ENCODE measurements at regions not wholly inside any gene's neighbourhood (a gene's known extent, or its start where the extent isn't known, plus 50 kb on each side); places are given as distances from the start of the nearest gene placed in this dataset.
A peak's percentile ranks its signal among the peaks of the same experiment; 100 is the strongest.
"Not testable (repeated sequence)": the region's sequence is repeated elsewhere in the genome, so short reads cannot be mapped to it uniquely, and the experiment has no call there.

GRCh38 chrY:26638063-26638462, 1016.1 kb downstream of the CDY1 start:
- ATAC-seq (ENCODE audit: low read depth), result no peak

GRCh38 chrY:26645856-26646255, 1023.9 kb downstream of the CDY1 start:
- not testable (repeated sequence) for H3K27ac ChIP-seq (ENCODE audit: poor library complexity, severe bottlenecking); H3K4me1 ChIP-seq (ENCODE audit: insufficient read depth, poor library complexity, severe bottlenecking); H3K36me3 ChIP-seq (ENCODE audit: low read depth)

More at GRCh38 chrY:26638063-26638462, 1016.1 kb downstream of the CDY1 start:
- H3K36me3 ChIP-seq (ENCODE audit: low read depth), result no peaks in the 10 kb centered on the region
- H3K27me3 ChIP-seq (ENCODE audit: insufficient read depth, poor library complexity, severe bottlenecking), result no peaks in the 10 kb centered on the region
- no peak overlapping the region for H3K27ac ChIP-seq (ENCODE audit: poor library complexity, severe bottlenecking)
- TF ChIP-seq CTCF (IDR thresholded peaks at IDR 0.05; ENCODE audit: poor library complexity, severe bottlenecking), result no peak
- H3K9me3 ChIP-seq (ENCODE audit: severe bottlenecking), result no peaks in the 10 kb centered on the region
- H3K4me1 ChIP-seq (ENCODE audit: insufficient read depth, poor library complexity, severe bottlenecking), result no peaks in the 10 kb centered on the region
- no peak overlapping the region for H3K4me3 ChIP-seq (ENCODE audit: severe bottlenecking)
- no peak for DNase-seq (ENCODE audit: low spot score)

GRCh38 chrY:26648240-26648639, 1026.3 kb downstream of the CDY1 start:
- not testable (repeated sequence) for H3K27me3 ChIP-seq (ENCODE audit: insufficient read depth, poor library complexity, severe bottlenecking); H3K36me3 ChIP-seq (ENCODE audit: low read depth); H3K4me1 ChIP-seq (ENCODE audit: insufficient read depth, poor library complexity, severe bottlenecking); H3K4me3 ChIP-seq (ENCODE audit: severe bottlenecking); H3K27ac ChIP-seq (ENCODE audit: poor library complexity, severe bottlenecking); H3K9me3 ChIP-seq (ENCODE audit: severe bottlenecking); ATAC-seq (ENCODE audit: low read depth); DNase-seq (ENCODE audit: low spot score)

More at GRCh38 chrY:26645856-26646255, 1023.9 kb downstream of the CDY1 start:
- not testable (repeated sequence) for ATAC-seq (ENCODE audit: low read depth); H3K4me3 ChIP-seq (ENCODE audit: severe bottlenecking); H3K27me3 ChIP-seq (ENCODE audit: insufficient read depth, poor library complexity, severe bottlenecking); H3K9me3 ChIP-seq (ENCODE audit: severe bottlenecking)
- peak; percentile 61 for DNase-seq (ENCODE audit: low spot score)

- ATAC-seq (ENCODE audit: low read depth); H3K27ac ChIP-seq (ENCODE audit: poor library complexity, severe bottlenecking); H3K4me3 ChIP-seq (ENCODE audit: severe bottlenecking); H3K36me3 ChIP-seq (ENCODE audit: low read depth); H3K27me3 ChIP-seq (ENCODE audit: insufficient read depth, poor library complexity, severe bottlenecking); H3K9me3 ChIP-seq (ENCODE audit: severe bottlenecking); H3K4me1 ChIP-seq (ENCODE audit: insufficient read depth, poor library complexity, severe bottlenecking): not testable (repeated sequence)
- DNase-seq (ENCODE audit: low spot score), result peak; percentile 72
Measured at GRCh38 chrY:26664245-26664644, 1042.3 kb downstream of the CDY1 start.

- ATAC-seq (ENCODE audit: low read depth); H3K4me3 ChIP-seq (ENCODE audit: severe bottlenecking); H3K27ac ChIP-seq (ENCODE audit: poor library complexity, severe bottlenecking); H3K36me3 ChIP-seq (ENCODE audit: low read depth); H3K4me1 ChIP-seq (ENCODE audit: insufficient read depth, poor library complexity, severe bottlenecking); H3K27me3 ChIP-seq (ENCODE audit: insufficient read depth, poor library complexity, severe bottlenecking): not testable (repeated sequence)
- DNase-seq (ENCODE audit: low spot score), result peak; percentile 81
- peaks cover 13% of the 10 kb centered on the region for H3K9me3 ChIP-seq (ENCODE audit: severe bottlenecking)
Measured at GRCh38 chrY:26666691-26667090, 1044.8 kb downstream of the CDY1 start.

GRCh38 chrY:26669243-26669642, 1047.3 kb downstream of the CDY1 start:
- H3K9me3 ChIP-seq (ENCODE audit: severe bottlenecking), result peaks cover 13% of the 10 kb centered on the region
- H3K27me3 ChIP-seq (ENCODE audit: insufficient read depth, poor library complexity, severe bottlenecking); ATAC-seq (ENCODE audit: low read depth); H3K27ac ChIP-seq (ENCODE audit: poor library complexity, severe bottlenecking); H3K4me1 ChIP-seq (ENCODE audit: insufficient read depth, poor library complexity, severe bottlenecking); H3K36me3 ChIP-seq (ENCODE audit: low read depth); DNase-seq (ENCODE audit: low spot score); H3K4me3 ChIP-seq (ENCODE audit: severe bottlenecking): not testable (repeated sequence)

- DNase-seq (ENCODE audit: low spot score), result peak; percentile 97
- H3K4me1 ChIP-seq (ENCODE audit: insufficient read depth, poor library complexity, severe bottlenecking); H3K4me3 ChIP-seq (ENCODE audit: severe bottlenecking); H3K36me3 ChIP-seq (ENCODE audit: low read depth); H3K27ac ChIP-seq (ENCODE audit: poor library complexity, severe bottlenecking); ATAC-seq (ENCODE audit: low read depth); H3K27me3 ChIP-seq (ENCODE audit: insufficient read depth, poor library complexity, severe bottlenecking): not testable (repeated sequence)
- peaks cover 13% of the 10 kb centered on the region for H3K9me3 ChIP-seq (ENCODE audit: severe bottlenecking)
Measured at GRCh38 chrY:26670360-26670871, 1048.5 kb downstream of the CDY1 start.

GRCh38 chrY:26670881-26671879, 1049.3 kb downstream of the CDY1 start:
- DNase-seq (ENCODE audit: low spot score) (peak; percentile 98), ATAC-seq (ENCODE audit: low read depth) (peak; percentile 70)
- peaks cover 13% of the 10 kb centered on the region for H3K9me3 ChIP-seq (ENCODE audit: severe bottlenecking)
- H3K4me1 ChIP-seq (ENCODE audit: insufficient read depth, poor library complexity, severe bottlenecking); H3K36me3 ChIP-seq (ENCODE audit: low read depth); H3K27me3 ChIP-seq (ENCODE audit: insufficient read depth, poor library complexity, severe bottlenecking); H3K27ac ChIP-seq (ENCODE audit: poor library complexity, severe bottlenecking); H3K4me3 ChIP-seq (ENCODE audit: severe bottlenecking): not testable (repeated sequence)

All from RWPE2 (cell line).